ENCODE measurements at regions not wholly inside any gene's neighbourhood (a gene's known extent, or its start where the extent isn't known, plus 50 kb on each side); places are given as distances from the start of the nearest gene placed in this dataset.

DNA sequence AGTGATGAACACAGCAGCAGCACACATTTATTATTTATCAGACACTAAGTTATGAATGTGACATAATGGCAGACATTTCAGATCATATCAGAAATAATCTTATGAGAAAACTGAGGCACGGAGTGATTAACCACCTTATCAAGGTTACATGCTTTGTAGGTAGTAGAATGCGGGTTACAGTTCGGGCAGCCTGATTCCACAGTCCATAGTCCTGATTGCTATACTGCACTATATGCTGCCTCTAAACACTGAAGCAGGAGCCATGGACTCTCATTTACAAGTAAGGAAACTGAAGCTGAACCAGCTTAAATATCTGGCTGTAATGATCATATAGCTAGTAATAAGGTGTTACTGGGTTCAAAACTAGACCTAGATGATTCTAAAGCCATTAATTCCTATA, 291.3 kb upstream of the ADAMTSL1 start:
- Histone ChIP-seq H3K36me3 (ENCODE audit: control insufficient read depth, insufficient read depth, low read length) (no peaks in the 10 kb centered on the region), H3K27me3 (replicated peaks; ENCODE audit: control insufficient read depth, insufficient read depth, low read length) (no peaks in the 10 kb centered on the region), H3K4me3 (replicated peaks; ENCODE audit: low read depth, low read length) (no peak overlapping the region)
- TF ChIP-seq, protein P1, sequence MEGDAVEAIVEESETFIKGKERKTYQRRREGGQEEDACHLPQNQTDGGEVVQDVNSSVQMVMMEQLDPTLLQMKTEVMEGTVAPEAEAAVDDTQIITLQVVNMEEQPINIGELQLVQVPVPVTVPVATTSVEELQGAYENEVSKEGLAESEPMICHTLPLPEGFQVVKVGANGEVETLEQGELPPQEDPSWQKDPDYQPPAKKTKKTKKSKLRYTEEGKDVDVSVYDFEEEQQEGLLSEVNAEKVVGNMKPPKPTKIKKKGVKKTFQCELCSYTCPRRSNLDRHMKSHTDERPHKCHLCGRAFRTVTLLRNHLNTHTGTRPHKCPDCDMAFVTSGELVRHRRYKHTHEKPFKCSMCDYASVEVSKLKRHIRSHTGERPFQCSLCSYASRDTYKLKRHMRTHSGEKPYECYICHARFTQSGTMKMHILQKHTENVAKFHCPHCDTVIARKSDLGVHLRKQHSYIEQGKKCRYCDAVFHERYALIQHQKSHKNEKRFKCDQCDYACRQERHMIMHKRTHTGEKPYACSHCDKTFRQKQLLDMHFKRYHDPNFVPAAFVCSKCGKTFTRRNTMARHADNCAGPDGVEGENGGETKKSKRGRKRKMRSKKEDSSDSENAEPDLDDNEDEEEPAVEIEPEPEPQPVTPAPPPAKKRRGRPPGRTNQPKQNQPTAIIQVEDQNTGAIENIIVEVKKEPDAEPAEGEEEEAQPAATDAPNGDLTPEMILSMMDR (IDR thresholded peaks at IDR 0.05; ENCODE audit: insufficient read depth, low read length, poor library complexity, severe bottlenecking), result no peak
- DNase-seq (ENCODE audit: extremely low read depth, insufficient read length), result no peak

DNA sequence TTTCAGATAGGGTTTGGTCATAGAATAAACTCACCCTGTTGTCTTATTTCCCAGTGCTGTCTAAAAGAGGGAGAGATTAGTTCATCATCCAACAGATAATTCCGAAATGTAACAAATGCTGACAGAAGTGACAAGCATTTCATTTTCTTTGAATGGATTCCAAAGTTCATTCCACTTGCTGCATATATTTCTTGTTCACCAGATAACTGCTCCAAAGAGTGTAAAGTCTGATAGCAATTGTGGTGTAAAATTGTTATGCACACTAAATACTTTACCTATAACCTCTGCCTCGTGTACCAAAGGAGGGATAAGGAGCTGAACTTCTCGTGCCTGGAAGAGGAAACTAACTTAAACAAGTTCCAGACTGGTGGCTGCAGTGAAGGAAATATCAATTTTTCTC, 290.0 kb upstream of the ADAMTSL1 start:
- no peak for DNase-seq (ENCODE audit: extremely low read depth, insufficient read length)
- no peak overlapping the region for H3K4me3 ChIP-seq (replicated peaks; ENCODE audit: low read depth, low read length)
- H3K27me3 ChIP-seq (replicated peaks; ENCODE audit: control insufficient read depth, insufficient read depth, low read length), result no peaks in the 10 kb centered on the region
- no peaks in the 10 kb centered on the region for H3K36me3 ChIP-seq (ENCODE audit: control insufficient read depth, insufficient read depth, low read length)
- TF ChIP-seq, protein P1 (IDR thresholded peaks at IDR 0.05; ENCODE audit: insufficient read depth, low read length, poor library complexity, severe bottlenecking), result no peak

DNA sequence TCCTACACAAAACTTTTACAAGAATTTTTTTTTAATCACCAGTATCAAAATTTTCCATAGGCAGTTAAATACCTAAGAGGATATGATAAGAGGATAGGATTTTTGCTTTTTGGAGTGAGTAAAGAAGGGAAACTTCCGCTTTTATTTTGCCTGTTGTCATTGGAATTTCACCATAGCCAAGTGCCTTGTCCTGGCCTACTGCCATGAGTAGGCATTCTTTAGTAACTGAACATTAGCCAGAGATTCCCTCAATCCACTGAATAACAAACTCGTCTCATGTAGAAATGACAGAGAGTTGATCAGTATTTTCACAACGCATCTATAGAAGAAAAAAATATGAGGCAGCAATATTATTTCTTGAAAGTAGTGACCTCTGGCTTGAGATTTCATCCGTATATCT, 289.6 kb upstream of the ADAMTSL1 start:
- no peaks in the 10 kb centered on the region for H3K36me3 ChIP-seq (ENCODE audit: control insufficient read depth, insufficient read depth, low read length)
- TF ChIP-seq, protein P1 (IDR thresholded peaks at IDR 0.05; ENCODE audit: insufficient read depth, low read length, poor library complexity, severe bottlenecking), result no peak
- H3K4me3 ChIP-seq (replicated peaks; ENCODE audit: low read depth, low read length), result no peak overlapping the region
- DNase-seq (ENCODE audit: extremely low read depth, insufficient read length), result no peak
- H3K27me3 ChIP-seq (replicated peaks; ENCODE audit: control insufficient read depth, insufficient read depth, low read length), result no peaks in the 10 kb centered on the region

DNA sequence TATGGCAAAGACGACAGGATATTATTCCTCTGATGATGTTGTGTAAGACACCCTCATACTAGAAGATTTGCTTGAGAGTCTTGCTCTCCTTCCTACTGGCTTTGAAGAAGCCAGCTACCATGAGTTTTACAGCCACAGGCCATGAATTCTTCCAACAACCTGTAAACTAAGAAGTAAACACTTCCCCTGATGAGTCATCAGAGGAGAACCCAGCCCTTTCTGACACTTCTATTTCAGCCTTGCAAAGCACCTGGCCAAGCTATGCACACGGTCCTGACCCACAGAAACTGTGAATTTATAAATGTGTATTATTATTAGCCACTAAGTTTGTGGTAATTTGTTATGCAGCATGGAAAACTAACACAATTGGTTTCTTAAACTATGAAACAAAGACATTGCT, 288.8 kb upstream of the ADAMTSL1 start:
- Histone ChIP-seq H3K36me3 (ENCODE audit: control insufficient read depth, insufficient read depth, low read length) (no peaks in the 10 kb centered on the region), H3K27me3 (replicated peaks; ENCODE audit: control insufficient read depth, insufficient read depth, low read length) (no peaks in the 10 kb centered on the region), H3K4me3 (replicated peaks; ENCODE audit: low read depth, low read length) (no peak overlapping the region)
- no peak for DNase-seq (ENCODE audit: extremely low read depth, insufficient read length)
- TF ChIP-seq, protein P1 (IDR thresholded peaks at IDR 0.05; ENCODE audit: insufficient read depth, low read length, poor library complexity, severe bottlenecking), result no peak

DNA sequence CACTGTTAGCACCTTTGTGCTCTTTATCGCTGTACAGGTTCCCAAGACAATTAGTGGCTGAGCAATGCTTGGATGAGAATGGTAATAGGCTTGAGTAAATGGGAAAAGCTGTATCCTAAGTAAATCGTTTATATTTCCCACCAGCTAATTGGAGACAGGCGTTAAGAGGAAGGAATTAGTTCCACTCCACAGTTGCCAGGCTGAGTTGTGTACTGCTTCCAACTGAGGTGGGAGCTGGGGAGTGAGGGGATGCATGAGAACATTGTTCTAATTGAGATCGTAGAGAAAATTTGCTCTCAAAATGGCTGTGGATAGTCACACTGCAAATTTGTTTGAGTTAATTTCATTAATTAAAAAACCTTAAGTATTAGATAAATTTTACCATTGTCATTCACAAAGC, 285.0 kb upstream of the ADAMTSL1 start:
- H3K4me3 ChIP-seq (replicated peaks; ENCODE audit: low read depth, low read length), result no peak overlapping the region
- no peak for DNase-seq (ENCODE audit: extremely low read depth, insufficient read length)
- H3K27me3 ChIP-seq (replicated peaks; ENCODE audit: control insufficient read depth, insufficient read depth, low read length), result no peaks in the 10 kb centered on the region
- TF ChIP-seq, protein P1 (IDR thresholded peaks at IDR 0.05; ENCODE audit: insufficient read depth, low read length, poor library complexity, severe bottlenecking), result no peak
- no peaks in the 10 kb centered on the region for H3K36me3 ChIP-seq (ENCODE audit: control insufficient read depth, insufficient read depth, low read length)

Measured in GM06990 (cell line).